Peyer's patch (tissue), 4 donors: ENCODE measurements at regions not wholly inside any gene's neighbourhood (a gene's known extent, or its start where the extent isn't known, plus 50 kb on each side); places are given as distances from the start of the nearest gene placed in this dataset.

Source experiments
- CTCF ChIP-seq, 6 experiments: fragments of 450-650 bp in 4 of 6; fragments of 200-600 bp in 2 of 6; sonication (generic) in 1 of 6; IDR thresholded peaks; one replicate each; pipeline ENCODE4 v1.5.1; 2017 to 2019; ENCODE audit warnings: antibody characterized with exemption in 6 of 6, mild to moderate bottlenecking in 3 of 6, moderate library complexity in 1 of 6
- POLR2A ChIP-seq, 2 donors: fragments of 450-650 bp; IDR thresholded peaks; one replicate each; pipeline ENCODE4 v1.5.1; 2017; ENCODE audit warnings: antibody characterized with exemption in 2 of 2, mild to moderate bottlenecking in 2 of 2, moderate library complexity in 2 of 2

- no peak for TF ChIP-seq CTCF (IDR thresholded peaks at IDR 0.05)
- TF ChIP-seq POLR2A (IDR thresholded peaks at IDR 0.05): no peak
Measured at GRCh38 chr4:160316036-160316435, 1213.2 kb downstream of the RAPGEF2 start.
